MM.1S (cell line): ENCODE measurements at regions not wholly inside any gene's neighbourhood (a gene's known extent, or its start where the extent isn't known, plus 50 kb on each side); places are given as distances from the start of the nearest gene placed in this dataset.

Source experiments
- EZH2 ChIP-seq: fragments of 300-600 bp; sonication (generic); optimal IDR thresholded peaks from 2 replicates; pipeline ENCODE3; 2017; ENCODE audit warnings: low read depth, mild to moderate bottlenecking, antibody characterized with exemption, low read length, mixed read lengths
- EZH2phosphoT487 ChIP-seq: fragments of 300-600 bp; sonication (generic); IDR thresholded peaks from 2 replicates; pipeline ENCODE4 v1.6.1; 2018; ENCODE audit warnings: antibody characterized with exemption, low read length
- TF ChIP-seq, protein P1 (sequence below): fragments of 300-600 bp; sonication (generic); IDR thresholded peaks from 2 replicates; pipeline ENCODE4 v1.5.1; 2016; ENCODE audit warnings: antibody characterized with exemption, low read length, mixed read lengths

DNA sequence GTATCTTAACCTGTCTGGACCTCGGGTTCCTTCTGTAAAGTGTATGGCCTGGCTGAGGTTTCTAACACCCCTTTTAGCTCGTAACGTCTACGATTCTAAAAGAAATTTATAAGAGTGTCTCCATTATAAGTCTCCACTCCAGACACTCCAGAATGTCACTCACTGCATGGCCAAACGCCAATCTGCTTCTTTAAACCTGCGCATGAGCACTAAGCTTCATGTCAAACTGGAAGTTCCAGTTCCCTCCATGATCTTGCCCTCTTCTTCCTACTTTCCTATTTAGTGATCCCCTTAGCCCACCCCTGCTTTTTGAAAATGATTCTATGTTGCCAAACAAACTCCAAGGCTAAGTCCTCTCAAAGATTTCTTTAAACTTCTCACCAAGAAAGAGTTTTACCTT is 241.4 kb upstream of the NPVF start:
- TF ChIP-seq, protein P1, sequence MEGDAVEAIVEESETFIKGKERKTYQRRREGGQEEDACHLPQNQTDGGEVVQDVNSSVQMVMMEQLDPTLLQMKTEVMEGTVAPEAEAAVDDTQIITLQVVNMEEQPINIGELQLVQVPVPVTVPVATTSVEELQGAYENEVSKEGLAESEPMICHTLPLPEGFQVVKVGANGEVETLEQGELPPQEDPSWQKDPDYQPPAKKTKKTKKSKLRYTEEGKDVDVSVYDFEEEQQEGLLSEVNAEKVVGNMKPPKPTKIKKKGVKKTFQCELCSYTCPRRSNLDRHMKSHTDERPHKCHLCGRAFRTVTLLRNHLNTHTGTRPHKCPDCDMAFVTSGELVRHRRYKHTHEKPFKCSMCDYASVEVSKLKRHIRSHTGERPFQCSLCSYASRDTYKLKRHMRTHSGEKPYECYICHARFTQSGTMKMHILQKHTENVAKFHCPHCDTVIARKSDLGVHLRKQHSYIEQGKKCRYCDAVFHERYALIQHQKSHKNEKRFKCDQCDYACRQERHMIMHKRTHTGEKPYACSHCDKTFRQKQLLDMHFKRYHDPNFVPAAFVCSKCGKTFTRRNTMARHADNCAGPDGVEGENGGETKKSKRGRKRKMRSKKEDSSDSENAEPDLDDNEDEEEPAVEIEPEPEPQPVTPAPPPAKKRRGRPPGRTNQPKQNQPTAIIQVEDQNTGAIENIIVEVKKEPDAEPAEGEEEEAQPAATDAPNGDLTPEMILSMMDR = no peak
- TF ChIP-seq EZH2phosphoT487 = no peak
- no peak for TF ChIP-seq EZH2
